HG02884 (cell line): ENCODE measurements at regions not wholly inside any gene's neighbourhood (a gene's known extent, or its start where the extent isn't known, plus 50 kb on each side); places are given as distances from the start of the nearest gene placed in this dataset.

ENCODE experiments used
- ATAC-seq: cut with Tn5 transposase; IDR thresholded peaks from one replicate; pipeline ENCODE4 v1.9.1; 2021; ENCODE audit warnings: mild to moderate bottlenecking, moderate library complexity; ENCODE audit not compliant: unreplicated experiment

DNA sequence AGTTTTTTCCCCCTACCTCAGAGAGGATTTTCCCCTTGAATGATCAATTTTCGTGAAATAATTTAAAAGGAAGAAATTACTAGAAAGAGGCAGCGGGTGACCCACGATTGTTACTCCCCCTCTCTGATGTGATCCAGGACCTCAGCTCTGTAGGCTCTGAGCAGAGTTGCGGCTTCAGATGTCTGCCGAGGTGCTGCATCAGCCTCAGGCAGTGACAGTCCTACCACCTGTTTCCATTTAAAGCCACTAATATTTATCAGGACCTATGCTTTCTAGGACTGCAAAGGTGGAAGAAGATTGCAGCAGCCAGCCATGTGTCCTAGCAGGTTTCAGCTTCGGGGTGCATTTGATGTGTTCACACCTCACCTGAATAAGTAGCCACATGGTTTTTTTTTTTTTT, 294.8 kb upstream of the C2CD4B start:
- no peak for ATAC-seq

DNA sequence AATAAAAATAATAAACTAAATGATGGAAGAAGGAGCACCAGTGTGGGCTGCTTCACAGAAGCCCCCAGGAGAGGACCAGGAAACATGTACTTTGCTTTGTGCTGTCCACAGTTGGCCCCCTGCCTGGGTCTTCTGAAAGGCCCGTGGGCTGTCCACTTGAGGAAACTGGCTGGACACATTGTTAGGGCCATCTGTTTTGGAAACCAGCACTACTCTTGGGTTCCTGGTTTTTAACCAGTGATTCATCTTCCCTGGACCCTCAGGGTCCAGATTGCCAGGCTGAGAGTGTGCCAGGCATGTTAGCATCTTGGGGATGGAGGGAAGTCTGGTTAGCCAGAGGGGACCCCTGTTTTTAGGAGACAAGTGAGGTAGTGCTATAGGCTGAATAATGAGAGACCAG, 297.2 kb upstream of the C2CD4B start:
- no peak for ATAC-seq

DNA sequence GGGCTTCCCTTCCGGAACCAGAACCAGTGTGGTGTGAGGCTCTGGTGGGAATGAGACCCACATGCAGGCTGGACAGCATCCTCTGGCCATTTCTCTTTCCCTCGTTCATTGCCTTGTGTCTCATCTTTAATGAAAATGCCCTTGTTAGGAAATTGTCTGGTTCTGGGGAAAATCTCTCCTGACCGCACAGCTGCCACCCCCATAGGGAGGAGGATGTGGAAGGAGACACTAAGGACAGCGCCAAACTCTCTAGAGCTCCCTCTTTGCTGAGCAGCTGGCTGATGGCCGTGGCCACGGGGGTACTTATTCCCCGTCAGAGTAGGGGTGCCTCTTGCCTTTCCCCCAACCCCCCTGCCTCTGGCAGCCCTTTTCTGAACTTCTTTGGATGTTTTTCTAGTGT, 297.6 kb upstream of the C2CD4B start:
- no peak for ATAC-seq

DNA sequence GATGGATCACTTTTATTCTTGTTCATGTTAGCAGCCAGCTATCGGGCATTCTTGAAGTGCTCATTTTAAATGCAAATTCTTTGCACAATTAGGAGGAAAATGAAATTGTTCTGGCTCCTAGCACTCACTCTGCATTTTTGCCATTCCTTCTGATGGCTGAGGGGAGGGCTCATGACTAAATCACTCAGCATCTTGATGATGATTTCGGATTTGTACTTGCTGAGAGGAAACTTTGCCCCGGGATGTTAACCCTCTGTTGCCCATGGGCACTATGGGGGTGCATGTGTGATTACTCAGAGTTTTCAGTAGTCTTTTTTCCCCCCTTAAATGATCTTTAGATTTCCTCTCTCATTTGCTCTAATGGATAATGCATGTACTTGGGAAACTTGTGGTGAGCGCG, 299.6 kb upstream of the C2CD4B start:
- no peak for ATAC-seq

DNA sequence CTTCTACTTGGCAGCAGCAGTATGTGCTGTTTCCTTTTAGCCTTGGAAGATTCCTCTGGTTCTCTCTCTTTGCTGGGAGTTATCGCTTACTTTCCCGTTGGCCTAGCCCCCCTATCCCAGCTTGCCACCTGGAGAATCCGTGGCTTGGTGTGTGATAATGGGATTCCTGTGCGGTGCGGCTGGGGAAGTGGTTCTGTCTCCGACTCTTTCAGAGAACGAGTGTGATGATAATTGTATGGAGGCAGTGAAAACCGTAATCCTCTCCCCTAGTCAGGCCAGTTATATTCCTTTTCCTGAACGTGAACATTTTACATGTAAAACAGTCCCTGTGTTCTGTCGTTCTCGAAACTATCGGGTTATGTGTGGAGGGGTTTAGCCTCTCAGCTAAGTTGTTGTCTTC, 300.1 kb upstream of the C2CD4B start:
- no peak for ATAC-seq

DNA sequence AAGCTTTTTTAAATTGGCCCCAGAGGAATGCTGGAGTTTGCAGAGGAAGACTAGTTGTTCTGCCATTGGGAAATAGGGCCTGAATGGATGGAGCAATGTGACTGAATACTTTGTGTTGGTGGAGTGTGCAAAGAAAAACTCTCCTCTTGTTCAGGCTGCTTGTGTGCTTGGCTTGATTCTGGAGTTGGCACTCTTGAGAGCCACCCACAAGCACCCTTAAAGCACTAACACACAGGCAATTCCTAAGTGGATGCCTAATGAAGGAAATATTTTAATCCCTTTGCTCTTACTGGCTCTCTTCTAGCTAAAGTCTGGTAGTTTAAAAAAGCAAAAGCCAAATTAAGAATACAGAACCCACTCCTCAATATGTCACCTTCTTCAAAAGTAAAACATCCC, 304.4 kb upstream of the C2CD4B start:
- no peak for ATAC-seq

DNA sequence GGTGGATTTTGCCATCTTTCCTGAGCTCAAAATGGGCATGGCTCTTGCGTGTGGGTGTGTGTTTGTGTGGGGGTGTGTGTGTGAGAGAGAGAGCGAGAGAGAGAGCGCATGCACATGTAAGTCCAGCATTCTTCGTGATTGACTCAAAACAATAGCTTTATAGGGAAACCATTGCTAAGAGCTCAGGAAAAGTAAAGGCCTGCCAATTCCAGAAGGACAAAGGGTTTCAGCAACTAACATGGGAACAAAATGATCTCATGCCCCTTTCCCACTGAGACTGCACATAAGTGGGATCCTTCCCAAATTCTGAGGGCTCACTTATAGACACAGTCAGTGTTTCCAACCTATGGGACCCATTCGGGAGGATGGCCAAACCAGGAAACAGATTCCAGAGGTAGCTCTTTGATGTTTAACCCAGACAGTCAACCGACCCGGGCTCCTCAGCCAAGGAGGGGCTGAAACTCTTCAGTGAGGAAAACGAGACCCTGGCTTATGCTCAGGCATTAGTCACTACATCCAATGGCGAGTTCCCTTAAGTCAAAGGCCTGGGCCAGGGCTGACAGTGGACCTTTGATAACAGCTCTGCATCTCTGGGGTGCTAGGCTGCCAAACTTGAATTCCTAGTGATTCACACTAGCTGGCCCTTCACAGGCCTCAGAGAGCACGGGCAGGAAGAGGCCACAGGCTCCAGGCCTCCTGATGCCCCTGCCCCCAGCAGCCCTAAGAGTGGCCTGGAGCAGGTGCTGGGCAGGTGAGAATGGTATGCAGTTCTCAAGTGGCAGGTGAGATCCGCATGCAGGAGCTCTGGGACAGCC, 305.0 kb upstream of the C2CD4B start:
- ATAC-seq: no peak

DNA sequence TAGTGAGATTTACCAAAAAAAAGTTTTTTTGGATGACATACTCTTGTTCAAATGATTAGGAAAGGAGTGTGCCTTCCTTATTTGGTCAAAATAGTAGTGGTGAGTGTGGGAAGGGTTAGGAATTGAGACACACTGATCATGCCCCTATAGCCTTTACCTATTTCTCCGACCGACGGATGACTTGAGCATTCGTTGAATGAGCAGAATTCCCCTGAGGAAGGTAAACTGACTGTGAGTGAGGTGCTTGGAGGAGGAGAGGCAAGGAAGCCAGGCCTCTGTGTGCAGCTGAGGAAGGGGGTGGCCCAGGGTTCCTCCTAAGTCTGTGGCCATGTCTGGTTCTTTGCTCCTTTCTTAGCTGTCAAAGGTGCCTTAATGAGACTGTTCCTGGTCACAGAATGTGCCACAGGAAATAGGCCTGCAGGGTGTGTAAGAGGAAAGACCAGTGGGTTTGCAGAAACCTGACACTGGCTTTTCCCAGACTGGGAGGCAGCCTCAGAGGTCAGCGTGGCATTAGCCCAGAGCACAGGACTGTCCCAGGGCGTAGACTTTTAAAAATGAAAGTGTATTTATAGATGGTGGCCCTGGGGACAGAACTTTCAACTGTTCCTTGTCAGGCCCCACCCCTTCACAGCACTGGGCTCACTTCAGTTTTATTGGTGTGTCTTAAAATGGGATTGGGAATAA, 307.7 kb upstream of the C2CD4B start:
- ATAC-seq: no peak

DNA sequence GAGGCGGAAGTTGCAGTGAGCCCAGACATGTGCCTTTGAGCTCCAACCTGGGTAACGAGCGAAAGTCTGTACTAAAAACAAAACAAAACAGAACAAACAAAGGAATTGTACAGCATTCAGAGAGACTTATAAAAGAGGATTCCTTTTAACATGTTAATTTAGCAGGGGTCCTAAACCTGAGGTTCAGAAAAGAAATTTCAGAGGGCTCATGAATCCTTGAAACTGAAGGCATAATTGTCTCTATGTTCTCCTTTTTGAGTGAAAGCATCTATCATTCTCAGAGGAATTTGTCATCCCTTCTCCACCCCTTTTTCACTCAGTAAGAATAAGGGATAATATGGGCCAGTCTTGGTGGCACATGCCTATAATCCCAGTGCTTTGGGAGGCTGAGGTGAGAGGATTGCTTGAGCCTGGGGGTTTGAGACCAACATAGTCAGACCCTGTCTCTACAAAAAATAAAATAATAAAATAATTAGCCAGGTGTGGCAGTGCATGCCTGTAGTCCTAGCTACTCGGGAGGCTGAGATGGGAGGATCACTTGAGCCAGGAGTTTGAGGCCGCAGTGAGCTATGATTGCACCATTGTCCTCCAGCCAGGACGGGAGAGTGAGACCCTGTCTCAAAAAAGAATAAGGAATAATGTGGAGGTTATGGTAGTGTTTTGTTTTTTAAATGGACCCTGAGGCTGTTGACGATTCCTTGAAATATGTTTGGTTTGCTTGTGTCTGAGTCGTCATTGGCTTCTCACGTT, 309.1 kb upstream of the C2CD4B start:
- no peak for ATAC-seq

DNA sequence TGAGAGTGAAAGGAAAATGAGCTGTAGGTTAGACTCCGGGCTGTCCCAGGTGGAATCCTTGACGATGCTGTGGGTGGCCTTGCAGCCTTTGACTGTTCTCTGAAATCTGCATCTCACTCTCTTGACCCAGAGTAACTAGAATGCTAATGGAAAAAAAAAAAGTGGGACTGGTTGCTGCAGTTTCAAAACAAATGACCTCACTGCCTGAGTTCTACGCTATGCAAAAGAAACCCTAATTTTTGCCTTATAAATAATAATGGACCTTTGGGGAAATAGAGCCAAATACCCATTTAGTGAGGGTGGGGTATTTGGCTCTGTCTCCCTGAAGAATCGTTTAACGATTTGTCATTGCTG, 309.7 kb upstream of the C2CD4B start:
- no peak for ATAC-seq

DNA sequence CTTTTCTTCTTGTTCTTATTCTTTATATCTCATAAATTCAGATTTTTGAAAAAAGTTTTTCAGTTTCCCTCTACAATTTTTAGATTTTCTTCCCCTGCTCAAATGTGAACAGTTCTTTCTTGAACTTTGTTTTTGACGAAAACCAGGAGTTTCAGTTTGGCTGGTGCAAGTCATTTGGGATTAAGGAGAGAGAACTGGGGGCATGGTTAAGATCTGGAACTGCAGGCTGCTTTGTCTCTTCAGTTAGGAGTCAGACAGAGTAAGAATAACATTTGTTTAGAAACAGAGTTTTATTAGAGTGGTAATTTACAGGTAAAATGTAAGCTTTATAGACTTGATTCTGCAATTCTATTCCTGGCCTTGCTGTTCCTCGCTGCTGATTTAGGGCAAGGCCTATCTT, 310.5 kb upstream of the C2CD4B start:
- no peak for ATAC-seq

DNA sequence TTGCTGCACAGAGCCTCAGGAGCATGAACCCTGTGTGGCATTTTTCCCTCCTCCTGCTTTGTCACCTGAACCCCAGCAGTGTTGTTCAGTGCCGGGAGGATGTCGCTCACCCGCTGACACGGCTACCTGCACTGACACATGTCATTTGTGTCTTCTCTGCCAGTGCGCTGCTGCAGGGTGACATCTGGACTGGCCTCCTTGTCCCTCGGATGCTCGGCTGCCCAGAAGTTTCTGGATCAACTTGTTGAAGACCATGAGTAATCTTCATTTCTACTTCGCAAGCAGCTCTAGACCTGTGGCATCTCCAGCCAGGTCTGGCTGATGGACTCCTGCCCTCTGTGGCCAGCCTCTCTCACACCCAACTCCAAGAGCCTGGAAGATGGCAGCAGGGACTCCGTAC, 311.1 kb upstream of the C2CD4B start:
- ATAC-seq: no peak

DNA sequence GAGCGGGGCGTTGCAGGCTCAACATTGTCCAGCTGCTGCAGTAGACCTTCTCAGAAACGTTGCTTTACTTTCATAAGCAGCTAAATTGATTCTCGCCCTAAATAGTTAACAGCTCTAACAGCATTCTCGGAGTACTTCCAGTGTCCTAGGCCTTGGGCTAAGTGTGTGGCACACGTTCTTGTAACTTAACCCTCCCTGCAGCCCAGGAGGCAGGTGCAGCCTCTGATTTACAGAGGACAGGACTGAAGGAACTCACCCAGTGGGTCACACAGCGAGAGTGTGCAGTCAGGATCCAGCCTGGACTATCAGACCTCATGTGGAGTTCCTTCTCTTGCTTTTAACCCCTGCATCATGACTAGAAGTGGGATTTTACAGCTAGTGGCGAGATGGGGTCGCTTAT, 312.8 kb upstream of the C2CD4B start:
- ATAC-seq: no peak

DNA sequence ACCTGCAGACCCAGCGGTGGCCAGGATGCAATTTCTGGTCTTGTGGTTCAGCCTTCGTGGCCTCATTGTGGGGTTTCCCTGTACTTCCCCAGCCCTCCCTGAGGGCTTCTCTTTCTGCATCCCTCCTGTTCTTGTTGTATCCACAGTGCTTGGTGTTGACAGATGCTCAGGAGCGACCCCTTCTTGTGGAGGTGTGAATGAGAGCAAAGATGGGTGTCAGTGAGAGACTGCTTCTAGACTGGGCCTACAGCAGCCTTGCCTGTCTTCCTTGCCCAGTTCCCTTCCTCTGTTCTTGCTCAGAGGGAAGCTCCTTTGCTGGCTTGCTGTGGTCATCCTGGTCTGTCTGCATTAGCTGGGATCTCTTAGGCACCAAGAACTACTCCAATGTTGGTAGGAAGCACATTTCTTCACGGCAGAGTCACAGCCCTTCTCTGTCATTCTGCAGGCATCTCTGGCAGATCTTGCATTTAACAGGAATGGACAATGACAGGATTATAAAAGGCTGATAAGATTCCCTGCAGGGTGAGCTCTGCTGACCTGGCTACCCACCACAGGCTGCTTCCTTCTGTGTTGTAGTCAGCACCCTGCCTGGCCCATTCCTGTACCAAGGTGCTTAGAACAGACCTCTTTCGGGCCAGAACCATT, 317.8 kb upstream of the C2CD4B start:
- ATAC-seq: peak; percentile 62

DNA sequence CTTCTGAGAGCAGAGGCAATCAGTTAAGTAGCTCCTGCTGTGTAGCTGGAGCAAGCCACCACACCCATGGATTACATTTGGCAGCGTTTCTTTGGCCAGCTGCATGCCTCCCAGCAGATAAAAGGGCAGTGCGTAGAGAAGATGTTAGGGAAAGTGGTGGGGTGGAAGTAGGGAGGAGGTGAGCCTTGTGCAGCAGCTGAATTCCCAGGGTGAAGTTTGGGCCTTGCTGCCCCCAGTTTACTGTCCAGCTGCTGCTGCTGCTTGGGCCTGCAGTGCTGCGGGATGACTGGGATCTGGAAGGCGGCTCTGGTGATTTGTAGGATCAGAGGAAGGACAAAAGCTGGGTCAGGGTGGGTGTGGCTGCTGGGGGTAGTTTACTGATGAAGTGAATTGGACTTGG, 318.7 kb upstream of the C2CD4B start:
- ATAC-seq: no peak

DNA sequence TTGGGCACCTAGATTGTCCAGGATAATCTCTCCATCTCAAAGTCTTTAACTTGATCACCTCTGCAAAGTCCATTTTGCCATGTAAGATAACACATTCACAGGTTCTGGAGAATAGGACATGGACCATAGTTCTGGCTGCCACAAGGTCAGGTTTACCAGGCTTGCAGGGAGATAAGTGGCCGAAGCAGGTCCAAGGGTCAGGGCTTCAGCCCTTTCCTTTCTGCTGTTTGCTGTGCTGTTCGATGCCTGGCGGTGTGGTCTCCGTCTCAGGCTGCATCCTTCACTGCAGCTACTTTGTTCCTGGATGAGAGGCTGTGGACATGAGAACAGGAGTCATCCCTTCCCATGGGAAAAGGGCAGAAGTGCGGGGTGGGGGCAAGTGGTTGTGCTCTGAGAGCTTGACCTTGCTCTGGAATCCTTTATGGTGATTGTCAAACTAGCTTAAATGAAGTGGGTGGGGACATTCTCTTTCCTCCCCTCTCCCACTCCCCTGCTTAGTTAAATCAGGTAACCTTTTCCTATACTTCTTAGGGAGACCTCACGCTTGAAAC, 320.2 kb upstream of the C2CD4B start:
- ATAC-seq: no peak

DNA sequence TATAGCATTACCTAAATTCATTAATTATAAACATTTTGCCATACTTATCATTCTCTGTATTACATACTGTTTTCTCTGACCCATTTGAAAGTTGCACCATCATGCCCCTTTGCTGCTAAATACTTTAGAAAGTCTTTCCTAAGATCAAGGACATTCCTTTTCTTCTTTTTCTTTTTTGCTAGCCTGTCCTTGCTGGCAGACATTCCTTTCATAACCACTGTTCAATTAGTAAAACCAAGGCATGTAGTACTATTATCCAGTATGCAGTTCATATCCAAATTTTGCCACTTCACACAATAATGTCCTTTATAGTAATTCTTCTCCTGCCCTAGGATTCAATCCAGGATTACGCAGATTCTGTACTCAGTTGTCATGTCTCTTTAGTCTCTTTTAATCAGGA, 321.0 kb upstream of the C2CD4B start:
- no peak for ATAC-seq

DNA sequence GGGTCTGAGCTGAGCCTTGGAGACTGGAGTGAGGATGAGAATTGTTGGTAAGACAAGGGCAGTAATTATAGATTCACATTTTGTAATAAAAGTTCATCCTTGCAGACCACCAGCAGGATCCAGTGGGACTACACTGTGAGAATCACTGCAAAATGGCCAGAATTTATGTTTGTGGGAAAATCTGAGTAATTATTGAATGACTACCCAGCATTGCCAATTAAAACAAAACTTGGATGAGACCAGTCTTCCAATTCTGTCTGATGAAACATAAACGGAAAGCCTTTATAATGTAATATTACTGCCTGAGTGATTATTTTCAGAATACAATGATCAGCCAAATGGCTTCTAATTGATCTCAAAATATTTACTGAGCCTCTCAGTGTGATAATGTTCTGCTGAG, 323.3 kb upstream of the C2CD4B start:
- no peak for ATAC-seq

DNA sequence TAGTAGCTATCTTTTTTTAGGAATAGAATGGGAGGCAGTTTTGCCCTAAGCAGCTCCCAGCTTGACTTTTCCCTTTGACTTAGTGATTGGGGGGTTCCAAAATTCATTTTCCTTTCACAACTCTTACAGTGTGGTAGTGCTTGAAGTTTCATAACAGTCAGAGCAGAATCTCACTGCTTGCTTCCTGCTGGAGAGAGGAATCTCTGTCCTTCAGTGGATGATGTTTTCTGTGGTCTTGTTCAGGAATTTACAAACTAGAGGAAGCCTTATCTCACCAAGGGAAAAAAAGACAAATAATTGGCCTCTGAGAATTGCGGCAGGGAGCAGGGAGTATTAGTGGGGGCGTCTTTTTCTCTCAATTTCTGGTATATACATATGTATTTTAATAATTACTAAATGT, 326.6 kb upstream of the C2CD4B start:
- no peak for ATAC-seq

DNA sequence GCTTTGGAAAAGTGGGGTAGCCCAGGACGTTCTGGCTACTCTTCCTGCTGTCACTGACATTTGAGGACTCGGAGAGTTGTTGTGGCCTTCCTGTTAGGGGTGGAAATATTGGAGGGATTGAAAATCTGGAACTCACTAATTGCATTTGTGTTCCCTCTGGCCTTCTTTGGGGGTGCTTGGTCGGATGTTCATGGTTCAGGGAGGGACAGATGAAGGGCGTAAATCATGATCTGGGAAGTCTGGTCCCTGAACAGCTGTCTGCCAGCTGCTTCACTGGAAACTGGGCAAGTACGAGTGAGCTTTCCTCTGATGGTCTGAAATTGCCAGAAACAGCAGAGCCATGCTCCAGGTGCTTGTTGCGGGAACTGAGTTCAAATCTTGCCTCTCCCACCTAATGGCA, 327.8 kb upstream of the C2CD4B start:
- no peak for ATAC-seq

DNA sequence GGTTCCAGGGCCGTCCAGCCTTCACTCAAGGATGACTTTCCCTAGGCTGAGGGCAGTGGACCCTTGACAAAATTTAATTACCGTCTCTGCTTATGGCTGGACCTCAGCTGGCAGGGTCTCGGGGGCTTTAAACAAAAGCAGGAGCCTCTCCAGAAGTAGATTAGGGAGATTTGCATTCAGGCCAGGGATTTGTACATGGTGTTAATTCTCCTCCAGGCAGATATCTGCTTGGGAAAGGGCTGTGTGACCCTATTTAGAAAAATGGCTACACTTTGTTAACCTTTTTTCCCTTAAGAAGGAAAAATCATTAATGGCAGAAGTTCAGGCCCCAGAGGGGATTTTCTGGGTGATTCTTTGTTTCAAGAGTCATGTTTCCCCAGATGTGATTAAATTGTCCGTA, 329.1 kb upstream of the C2CD4B start:
- ATAC-seq: no peak
